Posterior cingulate gyrus (tissue), 11 donors: ENCODE measurements at regions not wholly inside any gene's neighbourhood (a gene's known extent, or its start where the extent isn't known, plus 50 kb on each side); places are given as distances from the start of the nearest gene placed in this dataset.
"Not testable (repeated sequence)": the region's sequence is repeated elsewhere in the genome, so short reads cannot be mapped to it uniquely, and the experiment has no call there.

Experiments
- DNase-seq, 10 donors: peaks; one replicate each; pipeline versions ENCODE4 v3.0.0 to v3.0.0-alpha.2; 2020 to 2021; ENCODE audit warnings: mixed read lengths in 3 of 10
- intact Hi-C: fragments of 100-400 bp; cut with DNase I; formaldehyde crosslinking; loops from one replicate; pipeline ENCODE4 v1.15.1; 2023

GRCh38 chrX:45546697-45547096 lies 346.0 kb upstream of the DIPK2B start:
- intact Hi-C loops, DNase-seq: not testable (repeated sequence)

- intact Hi-C loops: no loop called here
- no peak for DNase-seq
These were observed 339.5 kb upstream of the DIPK2B start for GRCh38 chrX:45540181-45540580.

DNA sequence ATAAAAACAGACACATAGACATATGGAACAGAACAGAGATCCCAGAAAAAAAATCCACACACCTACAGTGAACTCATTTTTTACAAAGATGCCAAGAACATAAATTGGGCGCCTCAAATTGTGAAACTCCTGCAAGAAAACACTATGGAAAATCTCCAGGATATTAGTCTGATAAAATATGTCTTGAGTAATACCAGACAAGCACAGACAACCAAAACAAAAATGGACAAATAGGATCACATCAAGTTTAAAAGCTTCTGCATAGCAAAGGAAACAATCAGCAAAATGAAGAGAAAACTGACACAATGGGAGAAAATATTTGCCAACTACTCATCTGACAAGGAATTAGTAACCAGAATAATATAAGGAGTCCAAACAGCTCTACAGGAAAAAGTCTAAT lies 337.3 kb upstream of the DIPK2B start:
- no peak for DNase-seq
- intact Hi-C loops: no loop called here

- no peak for DNase-seq
- intact Hi-C loops: no loop called here
These were observed 327.2 kb upstream of the DIPK2B start for GRCh38 chrX:45527834-45528233.

DNA sequence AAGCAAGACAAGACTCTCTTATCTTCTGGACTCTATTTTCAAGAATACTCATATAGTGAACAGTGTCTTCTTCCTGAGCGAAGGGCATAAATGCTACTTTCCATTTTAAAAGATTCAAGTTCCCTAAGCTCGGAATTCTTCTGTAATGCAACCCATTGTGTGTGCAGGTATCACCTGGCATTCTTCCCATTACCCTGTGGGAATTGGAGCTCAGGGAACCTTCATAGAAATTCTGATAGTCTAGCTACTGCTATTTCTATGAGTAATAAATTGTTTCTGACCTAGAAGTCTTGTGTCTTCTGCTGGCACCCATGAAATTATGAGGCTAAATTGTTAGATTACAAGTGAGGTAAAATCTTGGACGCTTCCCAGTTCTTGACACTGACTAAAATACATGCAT lies 324.1 kb upstream of the DIPK2B start:
- intact Hi-C loops: no loop called here
- no peak for DNase-seq

GRCh38 chrX:45524296-45524695 lies 323.6 kb upstream of the DIPK2B start:
- intact Hi-C loops: no loop called here
- DNase-seq: no peak

- intact Hi-C loops: loop anchor here (10.0 kb wide), 1 partner anchor 886 kb away; no protein-coding TSS in a partner anchor
These were observed 317.9 kb upstream of the DIPK2B start for GRCh38 chrX:45518552-45518951.

GRCh38 chrX:45517090-45517973 lies 316.7 kb upstream of the DIPK2B start:
- intact Hi-C loops: loop anchor here (10.0 kb wide), 1 partner anchor 887 kb away; no protein-coding TSS in a partner anchor

More at GRCh38 chrX:45518552-45518951, 317.9 kb upstream of the DIPK2B start:
- DNase-seq: no peak

GRCh38 chrX:45515262-45516215 lies 314.9 kb upstream of the DIPK2B start:
- intact Hi-C loops: loop anchor here (10.0 kb wide), 1 partner anchor 889 kb away; no protein-coding TSS in a partner anchor

More at GRCh38 chrX:45517090-45517973, 316.7 kb upstream of the DIPK2B start:
- no peak for DNase-seq

GRCh38 chrX:45513042-45513441 lies 312.4 kb upstream of the DIPK2B start:
- DNase-seq: no peak
- intact Hi-C loops: loop anchor here (10.0 kb wide), 1 partner anchor 892 kb away; no protein-coding TSS in a partner anchor

More at GRCh38 chrX:45515262-45516215, 314.9 kb upstream of the DIPK2B start:
- peak in 9 of 10 donors; percentile 14 to 87 (median 38) for DNase-seq

GRCh38 chrX:45508454-45508853 lies 307.8 kb upstream of the DIPK2B start:
- no peak for DNase-seq
- intact Hi-C loops: no loop called here

- no peak for DNase-seq
- intact Hi-C loops: no loop called here
These were observed 305.6 kb upstream of the DIPK2B start for GRCh38 chrX:45506149-45506730.

DNA sequence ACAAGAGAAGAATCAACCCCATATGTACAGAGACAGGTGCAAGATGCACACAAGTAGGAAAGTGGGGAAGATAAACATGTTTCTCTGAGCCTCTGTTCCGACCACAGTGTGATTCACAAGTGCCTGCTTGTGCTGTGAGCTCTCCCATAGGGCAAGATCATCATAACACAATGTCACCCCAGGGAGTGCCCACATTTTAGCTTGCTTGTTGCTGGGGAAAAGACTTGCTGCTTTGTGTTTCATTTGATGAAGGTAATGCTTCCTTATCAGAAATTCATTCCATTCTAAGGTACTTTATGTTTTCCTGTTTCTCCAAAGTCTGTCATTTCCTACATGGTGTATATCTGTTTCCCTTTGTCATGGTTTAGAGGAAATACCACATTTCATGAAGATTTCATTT lies 304.5 kb upstream of the DIPK2B start:
- intact Hi-C loops: no loop called here
- DNase-seq: no peak

DNA sequence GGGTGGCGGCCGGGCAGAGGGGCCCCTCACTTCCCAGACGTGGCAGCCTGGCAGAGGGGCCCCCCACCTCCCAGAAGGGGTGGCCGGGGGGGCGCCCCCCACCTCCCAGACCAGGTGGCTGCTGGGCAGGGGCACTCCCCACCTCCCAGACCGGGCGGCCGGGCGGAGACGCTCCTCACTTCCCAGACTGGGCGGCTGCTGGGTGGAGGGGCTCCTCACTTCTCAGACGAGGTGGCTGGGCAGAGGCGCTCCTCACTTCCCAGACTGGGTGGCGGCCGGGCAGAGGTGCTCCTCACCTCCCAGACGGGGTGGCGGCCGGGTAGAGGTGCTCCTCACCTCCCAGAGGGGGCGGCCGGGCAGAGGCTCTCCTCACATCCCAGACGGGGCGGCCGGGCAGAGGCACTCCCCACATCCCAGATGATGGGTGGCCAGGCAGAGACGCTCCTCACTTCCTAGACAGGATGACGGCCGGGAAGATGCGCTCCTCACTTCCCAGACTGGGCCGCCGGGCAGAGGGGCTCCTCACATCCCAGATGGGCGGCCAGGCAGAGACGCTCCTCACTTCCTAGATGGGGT lies 303.2 kb upstream of the DIPK2B start:
- peak in 3 of 10 donors; percentile 59 to 72 (median 68) for DNase-seq
- intact Hi-C loops: not testable (repeated sequence)

GRCh38 chrX:45502396-45502795 lies 301.7 kb upstream of the DIPK2B start:
- no peak for DNase-seq
- intact Hi-C loops: no loop called here

DNA sequence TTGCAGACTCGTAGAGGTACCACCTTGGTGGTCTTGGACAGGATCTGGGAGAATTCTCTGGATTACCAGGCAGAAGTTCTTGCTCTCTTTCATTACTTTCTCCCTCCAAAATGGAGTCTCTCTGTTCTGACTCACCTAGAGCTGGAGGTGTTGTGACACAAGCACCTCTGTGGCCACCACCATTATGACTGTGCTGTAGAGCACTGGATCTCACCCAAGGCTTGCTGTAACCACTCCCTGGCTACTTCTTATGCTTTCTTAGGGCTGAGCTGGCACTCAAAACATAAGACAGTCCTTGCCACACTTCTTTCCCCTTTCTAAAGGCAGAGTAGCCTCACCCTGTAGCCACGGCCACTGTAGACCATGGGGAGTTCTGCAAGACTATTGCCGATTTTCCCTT lies 296.6 kb upstream of the DIPK2B start:
- DNase-seq: no peak
- intact Hi-C loops: no loop called here

DNA sequence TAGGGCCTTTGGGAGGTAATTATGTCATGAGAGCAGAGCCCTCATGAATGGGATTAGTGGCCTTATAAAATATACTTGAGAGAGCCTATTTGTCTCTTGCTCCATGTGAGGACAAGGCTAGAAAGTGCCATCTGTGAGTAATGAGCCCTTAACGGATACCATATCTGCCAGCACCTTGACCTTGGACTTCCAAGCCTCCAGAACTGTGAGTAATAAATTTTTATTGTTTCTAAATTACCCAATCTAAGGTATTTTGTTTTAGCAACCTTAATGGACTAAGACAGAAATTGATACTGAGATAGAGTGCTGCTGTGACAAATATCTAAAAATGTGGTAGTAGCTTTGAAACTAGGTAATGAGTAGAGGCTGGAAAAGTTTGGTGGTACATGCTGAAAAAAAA lies 285.0 kb upstream of the DIPK2B start:
- no peak for DNase-seq
- intact Hi-C loops: no loop called here

GRCh38 chrX:45479835-45480422 lies 279.3 kb upstream of the DIPK2B start:
- DNase-seq: no peak
- intact Hi-C loops: no loop called here

DNA sequence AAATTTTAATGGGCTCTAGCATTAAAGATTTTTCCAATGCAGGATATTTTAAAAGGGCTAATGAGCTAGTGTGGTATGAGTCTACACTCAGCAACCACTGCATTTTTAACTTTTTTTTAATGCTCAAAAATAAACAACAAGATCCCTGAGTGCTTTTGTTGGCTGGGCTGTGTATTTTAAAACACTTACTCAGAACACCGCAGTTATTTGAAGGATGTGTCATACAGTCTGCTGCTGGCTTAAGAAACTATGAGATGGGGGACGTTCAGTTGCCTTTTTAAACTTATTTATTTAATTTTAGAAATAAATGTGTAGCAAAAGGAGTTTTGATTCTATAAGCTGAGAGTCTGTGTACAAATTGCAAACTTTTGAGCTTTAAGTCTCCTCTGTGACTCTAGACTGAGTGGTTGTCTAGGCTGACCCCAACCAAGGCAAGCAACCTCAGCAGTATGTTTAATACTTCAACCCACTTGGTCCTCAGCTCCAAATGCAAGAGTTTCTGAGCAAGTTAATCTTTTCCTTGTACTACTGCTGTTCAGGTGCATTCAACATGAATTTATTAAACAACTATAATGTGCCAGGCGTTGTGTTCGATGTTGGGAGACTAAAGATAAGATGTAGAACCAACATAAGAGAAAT lies 278.6 kb upstream of the DIPK2B start:
- intact Hi-C loops: no loop called here
- no peak for DNase-seq
